GM18861 (cell line): ENCODE measurements at regions not wholly inside any gene's neighbourhood (a gene's known extent, or its start where the extent isn't known, plus 50 kb on each side); places are given as distances from the start of the nearest gene placed in this dataset.
"Not testable (repeated sequence)": the region's sequence is repeated elsewhere in the genome, so short reads cannot be mapped to it uniquely, and the experiment has no call there.

Experiments used
- ATAC-seq: cut with Tn5 transposase; IDR thresholded peaks from one replicate; pipeline ENCODE4 v1.9.1; 2021; ENCODE audit not compliant: unreplicated experiment

GRCh38 chrX:110965409-110966090 lies 130.4 kb upstream of the PAK3 start:
- ATAC-seq = no peak

- ATAC-seq = no peak
These were observed 131.2 kb upstream of the PAK3 start for GRCh38 chrX:110964786-110965185.

GRCh38 chrX:110962451-110962850 lies 133.5 kb upstream of the PAK3 start:
- no peak for ATAC-seq

GRCh38 chrX:110955706-110956105 lies 140.3 kb upstream of the PAK3 start:
- ATAC-seq = no peak

GRCh38 chrX:110954428-110955100 lies 141.4 kb upstream of the PAK3 start:
- no peak for ATAC-seq

GRCh38 chrX:110951472-110952269 lies 144.3 kb upstream of the PAK3 start:
- no peak for ATAC-seq

- no peak for ATAC-seq
These were observed 149.4 kb upstream of the CHRDL1 start for GRCh38 chrX:110944751-110945675.

- no peak for ATAC-seq
These were observed 148.7 kb upstream of the CHRDL1 start for GRCh38 chrX:110944311-110944750.

- ATAC-seq = no peak
These were observed 146.3 kb upstream of the CHRDL1 start for GRCh38 chrX:110941906-110942305.

GRCh38 chrX:110938977-110939732 lies 143.5 kb upstream of the CHRDL1 start:
- ATAC-seq = no peak

GRCh38 chrX:110924871-110925270 lies 129.3 kb upstream of the CHRDL1 start:
- no peak for ATAC-seq

- ATAC-seq = no peak
These were observed 125.4 kb upstream of the CHRDL1 start for GRCh38 chrX:110920991-110921390.

GRCh38 chrX:110915570-110915969 lies 120.0 kb upstream of the CHRDL1 start:
- no peak for ATAC-seq

GRCh38 chrX:110915111-110915510 lies 119.5 kb upstream of the CHRDL1 start:
- ATAC-seq = no peak

GRCh38 chrX:110914281-110914680 lies 118.7 kb upstream of the CHRDL1 start:
- no peak for ATAC-seq

GRCh38 chrX:110904747-110905146 lies 109.1 kb upstream of the CHRDL1 start:
- not testable (repeated sequence) for ATAC-seq

GRCh38 chrX:110881971-110882370 lies 86.4 kb upstream of the CHRDL1 start:
- ATAC-seq = no peak

GRCh38 chrX:110877326-110877725 lies 81.7 kb upstream of the CHRDL1 start:
- ATAC-seq = no peak

- no peak for ATAC-seq
These were observed 76.2 kb upstream of the CHRDL1 start for GRCh38 chrX:110871839-110872238.

GRCh38 chrX:110866421-110866820 lies 70.8 kb upstream of the CHRDL1 start:
- no peak for ATAC-seq
